ENCODE measurements at regions not wholly inside any gene's neighbourhood (a gene's known extent, or its start where the extent isn't known, plus 50 kb on each side); places are given as distances from the start of the nearest gene placed in this dataset.

DNA sequence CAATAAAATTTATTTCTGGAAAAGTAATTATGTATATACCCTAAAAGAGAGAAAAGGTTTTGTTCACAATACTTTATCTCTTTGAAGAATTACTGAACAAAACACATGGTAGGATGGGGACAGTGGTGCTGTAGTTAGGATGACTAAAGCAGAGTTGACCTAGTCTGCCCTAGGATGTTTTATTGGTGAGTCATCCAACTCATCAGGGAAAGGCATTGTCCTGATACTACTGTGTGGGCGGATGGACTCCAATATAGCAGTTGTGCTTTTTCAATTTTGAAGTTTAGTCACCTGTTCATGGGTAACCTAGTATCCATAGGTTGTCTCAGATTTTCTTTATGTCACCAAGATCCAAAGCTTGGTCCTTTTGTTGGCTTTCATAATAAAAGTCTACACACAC is 53.3 kb upstream of the EYS start:
- no peak for TF ChIP-seq ZBTB7A (IDR thresholded peaks at IDR 0.05; ENCODE audit: low read depth)
- 0 out of 2 replicates have a peak, but pooled peaks have one; percentile 39 for TF ChIP-seq EGR1 (IDR thresholded peaks at IDR 0.05)
